ENCODE measurements at regions not wholly inside any gene's neighbourhood (a gene's known extent, or its start where the extent isn't known, plus 50 kb on each side); places are given as distances from the start of the nearest gene placed in this dataset.

- DNase-seq (ENCODE audit: low read depth in 2 of 2): no peak
- H3K4me3 ChIP-seq (replicated peaks in 1 of 2; ENCODE audit: low read depth in 2 of 2, low read length in 2 of 2): no peak overlapping the region
- TF ChIP-seq, protein P1, sequence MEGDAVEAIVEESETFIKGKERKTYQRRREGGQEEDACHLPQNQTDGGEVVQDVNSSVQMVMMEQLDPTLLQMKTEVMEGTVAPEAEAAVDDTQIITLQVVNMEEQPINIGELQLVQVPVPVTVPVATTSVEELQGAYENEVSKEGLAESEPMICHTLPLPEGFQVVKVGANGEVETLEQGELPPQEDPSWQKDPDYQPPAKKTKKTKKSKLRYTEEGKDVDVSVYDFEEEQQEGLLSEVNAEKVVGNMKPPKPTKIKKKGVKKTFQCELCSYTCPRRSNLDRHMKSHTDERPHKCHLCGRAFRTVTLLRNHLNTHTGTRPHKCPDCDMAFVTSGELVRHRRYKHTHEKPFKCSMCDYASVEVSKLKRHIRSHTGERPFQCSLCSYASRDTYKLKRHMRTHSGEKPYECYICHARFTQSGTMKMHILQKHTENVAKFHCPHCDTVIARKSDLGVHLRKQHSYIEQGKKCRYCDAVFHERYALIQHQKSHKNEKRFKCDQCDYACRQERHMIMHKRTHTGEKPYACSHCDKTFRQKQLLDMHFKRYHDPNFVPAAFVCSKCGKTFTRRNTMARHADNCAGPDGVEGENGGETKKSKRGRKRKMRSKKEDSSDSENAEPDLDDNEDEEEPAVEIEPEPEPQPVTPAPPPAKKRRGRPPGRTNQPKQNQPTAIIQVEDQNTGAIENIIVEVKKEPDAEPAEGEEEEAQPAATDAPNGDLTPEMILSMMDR (IDR thresholded peaks at IDR 0.05; ENCODE audit: low read depth, low read length): no peak
These were observed 1941.6 kb upstream of the PRR20A start for GRCh38 chr13:55199134-55199533.

DNA sequence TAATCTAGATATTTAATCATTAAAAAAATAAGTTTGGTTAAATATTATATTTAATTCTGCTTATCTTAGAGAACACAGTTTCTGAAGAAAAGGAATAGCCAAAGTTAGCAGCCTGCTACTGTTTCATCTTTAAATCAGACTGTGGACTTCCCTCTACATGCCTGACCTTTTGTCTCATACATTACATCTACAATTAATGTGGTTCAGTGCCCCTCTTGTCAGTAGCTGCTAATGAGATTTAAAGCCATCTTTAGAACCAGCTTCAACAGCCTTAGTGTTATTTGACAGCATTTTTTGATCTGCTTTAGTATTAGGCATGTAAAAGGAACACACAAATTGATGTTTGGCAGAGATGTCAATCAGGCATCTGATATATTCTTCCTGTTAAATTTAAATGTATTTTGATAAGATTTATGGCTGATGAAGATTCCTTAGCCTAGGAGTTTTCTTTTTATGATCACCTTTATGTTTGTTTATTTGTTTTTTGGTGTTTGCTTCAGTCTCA, 1925.8 kb upstream of the PRR20A start:
- H3K4me3 ChIP-seq (replicated peaks in 1 of 2; ENCODE audit: low read depth in 2 of 2, low read length in 2 of 2): no peak overlapping the region
- DNase-seq (ENCODE audit: low read depth in 2 of 2): no peak
- TF ChIP-seq, protein P1 (IDR thresholded peaks at IDR 0.05; ENCODE audit: low read depth, low read length): no peak

GRCh38 chr13:55219538-55219937, 1921.2 kb upstream of the PRR20A start:
- TF ChIP-seq, protein P1 (IDR thresholded peaks at IDR 0.05; ENCODE audit: low read depth, low read length): no peak
- H3K4me3 ChIP-seq (replicated peaks in 1 of 2; ENCODE audit: low read depth in 2 of 2, low read length in 2 of 2): no peak overlapping the region
- no peak for DNase-seq (ENCODE audit: low read depth in 2 of 2)

GRCh38 chr13:55229906-55230569, 1910.7 kb upstream of the PRR20A start:
- H3K4me3 ChIP-seq (replicated peaks in 1 of 2; ENCODE audit: low read depth in 2 of 2, low read length in 2 of 2): no peak overlapping the region
- TF ChIP-seq, protein P1 (IDR thresholded peaks at IDR 0.05; ENCODE audit: low read depth, low read length): no peak
- DNase-seq (ENCODE audit: low read depth in 2 of 2): no peak

DNA sequence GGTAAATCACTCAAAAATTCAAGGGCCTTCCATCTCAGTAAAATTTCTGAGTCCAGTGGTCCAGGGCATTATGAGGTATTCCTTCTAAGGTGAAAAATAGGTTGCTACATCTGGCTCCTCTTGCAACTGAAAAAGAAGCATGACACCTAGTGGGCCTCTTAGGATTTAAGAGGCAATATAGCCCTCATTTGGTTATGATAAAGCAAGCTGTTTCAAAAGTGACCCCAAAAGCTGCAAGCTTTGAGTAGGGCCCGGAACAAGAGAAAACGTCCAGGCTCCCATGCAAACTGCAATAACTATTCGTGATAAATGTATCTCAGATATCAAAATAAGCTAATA, 1910.2 kb upstream of the PRR20A start:
- no peak for DNase-seq (ENCODE audit: low read depth in 2 of 2)
- TF ChIP-seq, protein P1 (IDR thresholded peaks at IDR 0.05; ENCODE audit: low read depth, low read length): no peak
- no peak overlapping the region for H3K4me3 ChIP-seq (replicated peaks in 1 of 2; ENCODE audit: low read depth in 2 of 2, low read length in 2 of 2)

DNA sequence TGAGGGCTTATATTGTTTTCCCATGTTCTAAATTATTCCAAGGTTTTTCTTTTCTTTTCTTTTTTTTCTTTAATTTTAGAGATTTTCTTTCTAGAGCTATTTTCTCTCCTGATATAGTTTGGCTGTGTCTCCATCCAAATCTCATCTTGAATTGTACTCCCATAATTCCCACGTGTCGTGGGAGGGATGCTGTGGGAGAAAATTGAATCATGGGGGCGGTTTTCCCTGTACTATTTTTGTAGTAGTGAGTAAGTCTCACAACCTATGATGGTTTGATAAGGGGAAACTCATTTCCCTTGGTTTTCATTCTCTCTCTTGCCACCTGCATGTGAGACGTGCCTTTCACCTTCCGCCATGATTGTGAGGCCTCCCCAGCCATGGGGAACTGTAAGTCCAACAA, 1906.4 kb upstream of the PRR20A start:
- DNase-seq (ENCODE audit: low read depth in 2 of 2): no peak
- TF ChIP-seq, protein P1 (IDR thresholded peaks at IDR 0.05; ENCODE audit: low read depth, low read length): no peak
- no peak overlapping the region for H3K4me3 ChIP-seq (replicated peaks in 1 of 2; ENCODE audit: low read depth in 2 of 2, low read length in 2 of 2)

Measured in cardiac fibroblast (primary cell).